HCT116 (cell line): ENCODE measurements at regions not wholly inside any gene's neighbourhood (a gene's known extent, or its start where the extent isn't known, plus 50 kb on each side); places are given as distances from the start of the nearest gene placed in this dataset.

Source experiments
- ATAC-seq: fragments of 200-7000 bp; cut with Tn5 transposase; 2 replicates; pipeline ENCODE4 v1.9.1; 2020; ENCODE audit warnings: mild to moderate bottlenecking, moderate library complexity
- BruUV-seq: library from RNA; stranded (reverse); fragments of 400-500 nt; replicated peaks from 2 replicates; lab custom pipeline; 2021; lab: Mats Ljungman, UMichigan
- CTCF ChIA-PET: fragments of 300-600 bp; sonication (Branson Sonifier 250); formaldehyde crosslinking; loops from one replicate; lab custom pipeline; 2021; ENCODE audit warnings: antibody characterized with exemption; lab: Charles Lee
- POLR2A ChIA-PET: fragments of 300-600, 350-600 bp; sonication (Branson Sonifier 250); formaldehyde crosslinking; loops from one replicate; lab custom pipeline; 2021; ENCODE audit warnings: antibody characterized with exemption; lab: Charles Lee
- RAD21 ChIA-PET, 2 experiments: fragments of 300-600 bp; sonication (Branson Sonifier 250); formaldehyde crosslinking; loops; one replicate each; lab custom pipeline; 2023; ENCODE audit warnings: low total read pairs in 2 of 2; ENCODE audit not compliant: uncharacterized antibody in 2 of 2, unreplicated experiment in 2 of 2, low non-redundant PET in 1 of 2; lab: Charles Lee
- DNase-seq: peaks from one replicate; pipeline ENCODE4 v3.0.0-alpha.2; 2010; ENCODE audit warnings: low read depth, low spot score
- H2AFZ ChIP-seq: fragments of 200-600 bp; shearing (Covaris generic), sonication (generic); 2 replicates; pipeline ENCODE4 v1.6.1; 2017; ENCODE audit warnings: low read depth, mixed run types, mixed read lengths, antibody characterized with exemption, low read length; ENCODE audit not compliant: poor library complexity, severe bottlenecking
- H3K27ac ChIP-seq: 2 replicates; pipeline ENCODE4 v1.5.1; 2012; ENCODE audit warnings: low read depth, low read length
- H3K27me3 ChIP-seq: fragments of 200-600 bp; sonication (generic); 2 replicates; pipeline ENCODE4 v1.6.1; 2016; ENCODE audit warnings: mixed run types, low read length, mixed read lengths; ENCODE audit not compliant: insufficient read depth
- H3K36me3 ChIP-seq, 2 experiments: fragments of 200-500 bp in 1 of 2; fragments of 200-600 bp in 1 of 2; sonication (Bioruptor generic) in 1 of 2; sonication (generic) in 1 of 2; 2 replicates each; pipeline versions ENCODE4 v1.5.1 to v1.6.1; 2014 to 2016; ENCODE audit warnings: low read length in 2 of 2, inconsistent platforms in 1 of 2, mixed read lengths in 1 of 2, mixed run types in 1 of 2; ENCODE audit not compliant: insufficient read depth in 2 of 2, control insufficient read depth in 1 of 2
- H3K4me1 ChIP-seq, 2 experiments: fragments of 200-600 bp in 1 of 2; sonication (generic) in 1 of 2; 2 replicates each; pipeline versions ENCODE4 v1.5.1 to v1.6.1; 2012 to 2017; ENCODE audit warnings: low read length in 2 of 2, inconsistent platforms in 1 of 2, mild to moderate bottlenecking in 1 of 2, mixed read lengths in 1 of 2, mixed run types in 1 of 2, moderate library complexity in 1 of 2; ENCODE audit not compliant: insufficient read depth in 2 of 2, control insufficient read depth in 1 of 2
- H3K4me2 ChIP-seq: fragments of 200-600 bp; sonication (generic); 2 replicates; pipeline ENCODE4 v1.6.1; 2017; ENCODE audit warnings: mixed run types, low read length, mixed read lengths
- H3K4me3 ChIP-seq, 2 experiments: fragments of 200-600 bp in 1 of 2; sonication (generic) in 1 of 2; replicated peaks in 1 of 2; 2 replicates each; pipeline ENCODE4 v1.5.1; 2011 to 2016; ENCODE audit warnings: low read length in 2 of 2, control low read depth in 1 of 2, low read depth in 1 of 2, mild to moderate bottlenecking in 1 of 2, mixed read lengths in 1 of 2, mixed run types in 1 of 2
- H3K79me2 ChIP-seq: fragments of 200-600 bp; sonication (generic); 2 replicates; pipeline ENCODE4 v1.6.1; 2017; ENCODE audit warnings: mild to moderate bottlenecking, mixed run types, low read length, moderate library complexity, mixed read lengths; ENCODE audit not compliant: insufficient read depth
- H3K9ac ChIP-seq: fragments of 200-600 bp; sonication (generic); 2 replicates; pipeline ENCODE4 v1.6.1; 2016; ENCODE audit warnings: low read length, mixed read lengths
- H3K9me2 ChIP-seq: fragments of 200-600 bp; sonication (generic), shearing (Covaris generic); 2 replicates; pipeline ENCODE4 v1.6.1; 2017; ENCODE audit warnings: mixed run types, mild to moderate bottlenecking, moderate library complexity; ENCODE audit not compliant: insufficient read depth
- H3K9me3 ChIP-seq, 2 experiments: fragments of 200-500 bp in 1 of 2; fragments of 200-600 bp in 1 of 2; sonication (Bioruptor generic) in 1 of 2; sonication (generic) in 1 of 2; 2 replicates each; pipeline ENCODE4 v1.6.1; 2014 to 2017; ENCODE audit warnings: low read length in 2 of 2, mixed read lengths in 2 of 2, inconsistent platforms in 1 of 2, low read depth in 1 of 2, mild to moderate bottlenecking in 1 of 2, mixed run types in 1 of 2, moderate library complexity in 1 of 2; ENCODE audit not compliant: control insufficient read depth in 1 of 2, insufficient read depth in 1 of 2
- H4K20me1 ChIP-seq: fragments of 200-600 bp; sonication (generic), shearing (Covaris generic); 2 replicates; pipeline ENCODE4 v1.6.1; 2017; ENCODE audit warnings: mixed run types, mild to moderate bottlenecking, moderate library complexity; ENCODE audit not compliant: insufficient read depth
- CBX3 ChIP-seq: IDR thresholded peaks from 2 replicates; pipeline ENCODE4 v1.6.1; 2012; ENCODE audit warnings: low read depth
- EGR1 ChIP-seq: IDR thresholded peaks from 2 replicates; pipeline ENCODE4 v1.6.1; 2012; ENCODE audit warnings: low read depth
- ELF1 ChIP-seq: IDR thresholded peaks from 2 replicates; pipeline ENCODE4 v1.6.1; 2012; ENCODE audit warnings: low read depth, borderline replicate concordance
- EZH2 ChIP-seq: fragments of 200-600 bp; sonication (generic); IDR thresholded peaks from 2 replicates; pipeline ENCODE4 v1.6.1; 2017; ENCODE audit warnings: antibody characterized with exemption, mixed run types
- EZH2phosphoT487 ChIP-seq: fragments of 200-600 bp; IDR thresholded peaks from 2 replicates; pipeline ENCODE4 v1.6.1; 2018; ENCODE audit warnings: antibody characterized with exemption, borderline replicate concordance
- FOSL1 ChIP-seq: IDR thresholded peaks from 2 replicates; pipeline ENCODE4 v1.6.1; 2012; ENCODE audit warnings: low read depth
- JUND ChIP-seq: IDR thresholded peaks from 2 replicates; pipeline ENCODE4 v1.6.1; 2012
- POLR2A ChIP-seq: IDR thresholded peaks from 2 replicates; pipeline ENCODE4 v1.7.0; 2011; ENCODE audit warnings: borderline replicate concordance; ENCODE audit not compliant: insufficient read depth, insufficient read length; ENCODE audit errors: extremely low read depth
- POLR2AphosphoS5 ChIP-seq: IDR thresholded peaks from 2 replicates; pipeline ENCODE4 v1.6.1; 2011; ENCODE audit warnings: mild to moderate bottlenecking, low read depth, low read length, moderate library complexity
- RAD21 ChIP-seq: IDR thresholded peaks from 2 replicates; pipeline ENCODE4 v1.6.1; 2012; ENCODE audit warnings: low read depth, mild to moderate bottlenecking
- SIN3A ChIP-seq: IDR thresholded peaks from 2 replicates; pipeline ENCODE4 v1.6.1; 2012; ENCODE audit warnings: low read depth
- SP1 ChIP-seq: IDR thresholded peaks from 2 replicates; pipeline ENCODE4 v1.6.1; 2012; ENCODE audit warnings: low read depth
- SRF ChIP-seq: IDR thresholded peaks from 2 replicates; pipeline ENCODE4 v1.6.1; 2012; ENCODE audit warnings: low read depth
- TCF7L2 ChIP-seq: IDR thresholded peaks from 2 replicates; pipeline ENCODE4 v1.7.0; 2011; ENCODE audit warnings: borderline replicate concordance, inconsistent platforms; ENCODE audit not compliant: insufficient read depth, insufficient read length; ENCODE audit errors: extremely low read depth
- YY1 ChIP-seq: IDR thresholded peaks from 2 replicates; pipeline ENCODE4 v1.6.1; 2011; ENCODE audit warnings: low read length, low read depth, moderate library complexity, mild to moderate bottlenecking; ENCODE audit not compliant: insufficient replicate concordance; ENCODE audit errors: extremely low read depth
- intact Hi-C: fragments of 100-400 bp; cut with micrococcal nuclease; formaldehyde crosslinking; loops from 2 replicates; pipeline ENCODE4 v1.10.0; 2022
- TF ChIP-seq, protein P1 (sequence below): IDR thresholded peaks from 2 replicates; pipeline ENCODE4 v1.6.1; 2012
- TF ChIP-seq, protein P2 (sequence below): IDR thresholded peaks from 2 replicates; pipeline ENCODE4 v1.6.1; 2012; ENCODE audit warnings: low read depth
- TF ChIP-seq, protein P3 (sequence below): IDR thresholded peaks from 2 replicates; pipeline ENCODE4 v1.6.1; 2012

DNA sequence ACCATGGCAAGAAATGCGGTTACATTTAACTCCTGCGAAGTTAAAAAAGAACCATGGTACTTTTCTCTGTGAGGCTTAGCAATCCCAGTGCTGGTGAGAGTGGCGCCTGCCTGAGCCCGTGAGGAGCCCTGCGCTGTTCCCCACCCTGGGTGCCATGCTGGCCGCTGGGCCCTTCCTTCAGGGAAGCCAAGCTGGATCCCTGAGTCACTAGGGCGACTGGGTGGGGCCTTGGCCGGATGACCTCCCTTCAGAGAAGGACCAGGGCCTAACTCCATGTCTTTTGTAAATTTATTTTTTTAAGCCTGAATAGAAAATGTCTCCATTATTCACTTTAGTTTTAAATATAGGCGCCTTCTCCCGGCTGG lies 209.1 kb downstream of the ERMARD start:
- Histone ChIP-seq H3K4me2 (no peak overlapping the region), H3K9ac (no peak overlapping the region), H3K36me3 (no peaks in the 10 kb centered on the region), H3K4me3 (no peak overlapping the region), H3K27me3 (no peaks in the 10 kb centered on the region), H3K9me3 (no peaks in the 10 kb centered on the region), H3K4me1 (no peaks in the 10 kb centered on the region), H3K79me2 (no peaks in the 10 kb centered on the region), H2AFZ (no peak overlapping the region), H3K27ac (no peak overlapping the region), H4K20me1 (no peaks in the 10 kb centered on the region), H3K9me2 (no peaks in the 10 kb centered on the region)
- ChIA-PET POLR2A (no interaction called here), RAD21 (no interaction called here), CTCF (no interaction called here)
- no peak for ATAC-seq
- DNase-seq, result no peak
- BruUV-seq, result no TSS peak
- TF ChIP-seq, protein P1, sequence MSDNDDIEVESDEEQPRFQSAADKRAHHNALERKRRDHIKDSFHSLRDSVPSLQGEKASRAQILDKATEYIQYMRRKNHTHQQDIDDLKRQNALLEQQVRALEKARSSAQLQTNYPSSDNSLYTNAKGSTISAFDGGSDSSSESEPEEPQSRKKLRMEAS, result no peak
- TF ChIP-seq EZH2phosphoT487 (no peak), SRF (no peak), SIN3A (no peak), ELF1 (no peak), CBX3 (no peak), POLR2AphosphoS5 (no peak), EGR1 (no peak), FOSL1 (no peak), SP1 (no peak), YY1 (no peak), EZH2 (no peak), POLR2A (no peak), RAD21 (no peak), JUND (no peak), TCF7L2 (no peak)
- TF ChIP-seq, protein P2, sequence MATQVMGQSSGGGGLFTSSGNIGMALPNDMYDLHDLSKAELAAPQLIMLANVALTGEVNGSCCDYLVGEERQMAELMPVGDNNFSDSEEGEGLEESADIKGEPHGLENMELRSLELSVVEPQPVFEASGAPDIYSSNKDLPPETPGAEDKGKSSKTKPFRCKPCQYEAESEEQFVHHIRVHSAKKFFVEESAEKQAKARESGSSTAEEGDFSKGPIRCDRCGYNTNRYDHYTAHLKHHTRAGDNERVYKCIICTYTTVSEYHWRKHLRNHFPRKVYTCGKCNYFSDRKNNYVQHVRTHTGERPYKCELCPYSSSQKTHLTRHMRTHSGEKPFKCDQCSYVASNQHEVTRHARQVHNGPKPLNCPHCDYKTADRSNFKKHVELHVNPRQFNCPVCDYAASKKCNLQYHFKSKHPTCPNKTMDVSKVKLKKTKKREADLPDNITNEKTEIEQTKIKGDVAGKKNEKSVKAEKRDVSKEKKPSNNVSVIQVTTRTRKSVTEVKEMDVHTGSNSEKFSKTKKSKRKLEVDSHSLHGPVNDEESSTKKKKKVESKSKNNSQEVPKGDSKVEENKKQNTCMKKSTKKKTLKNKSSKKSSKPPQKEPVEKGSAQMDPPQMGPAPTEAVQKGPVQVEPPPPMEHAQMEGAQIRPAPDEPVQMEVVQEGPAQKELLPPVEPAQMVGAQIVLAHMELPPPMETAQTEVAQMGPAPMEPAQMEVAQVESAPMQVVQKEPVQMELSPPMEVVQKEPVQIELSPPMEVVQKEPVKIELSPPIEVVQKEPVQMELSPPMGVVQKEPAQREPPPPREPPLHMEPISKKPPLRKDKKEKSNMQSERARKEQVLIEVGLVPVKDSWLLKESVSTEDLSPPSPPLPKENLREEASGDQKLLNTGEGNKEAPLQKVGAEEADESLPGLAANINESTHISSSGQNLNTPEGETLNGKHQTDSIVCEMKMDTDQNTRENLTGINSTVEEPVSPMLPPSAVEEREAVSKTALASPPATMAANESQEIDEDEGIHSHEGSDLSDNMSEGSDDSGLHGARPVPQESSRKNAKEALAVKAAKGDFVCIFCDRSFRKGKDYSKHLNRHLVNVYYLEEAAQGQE, result no peak
- TF ChIP-seq, protein P3, sequence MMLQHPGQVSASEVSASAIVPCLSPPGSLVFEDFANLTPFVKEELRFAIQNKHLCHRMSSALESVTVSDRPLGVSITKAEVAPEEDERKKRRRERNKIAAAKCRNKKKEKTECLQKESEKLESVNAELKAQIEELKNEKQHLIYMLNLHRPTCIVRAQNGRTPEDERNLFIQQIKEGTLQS, result no peak
- intact Hi-C loops, result no loop called here
